ENCODE measurements at regions not wholly inside any gene's neighbourhood (a gene's known extent, or its start where the extent isn't known, plus 50 kb on each side); places are given as distances from the start of the nearest gene placed in this dataset.

DNA sequence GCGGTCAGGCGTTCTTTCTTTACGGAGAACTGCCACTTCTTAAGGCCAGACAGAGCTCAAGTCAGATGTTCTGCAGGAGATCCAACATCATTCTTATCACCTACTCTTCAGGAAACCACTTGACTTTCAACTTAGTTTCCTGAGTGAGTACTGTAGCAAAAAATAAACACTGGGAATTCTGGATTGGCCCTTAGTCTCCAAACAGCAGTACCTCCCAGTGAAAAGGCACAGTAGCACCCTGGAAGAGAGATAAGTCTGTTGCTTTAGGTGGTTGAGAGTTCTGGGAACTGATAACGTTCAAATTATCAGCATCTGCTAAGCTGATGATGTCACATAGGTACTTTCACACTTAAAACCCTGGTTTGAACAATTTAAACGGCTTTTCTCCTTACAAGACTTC is 971.8 kb upstream of the TENM4 start:
- intact Hi-C loops (cut with micrococcal nuclease): no loop called here
- Histone ChIP-seq H3K4me2 (ENCODE audit: low read depth, low read length) (no peak overlapping the region), H4K8ac (ENCODE audit: low read depth in 2 of 2, low read length in 2 of 2) (no peak overlapping the region), H2AFZ (replicated peaks; ENCODE audit: low read length, poor library complexity) (no peak overlapping the region), H4K20me1 (ENCODE audit: insufficient read depth, low read length) (no peaks in the 10 kb centered on the region), H3K9me1 (ENCODE audit: insufficient read depth, low read length) (no peaks in the 10 kb centered on the region), H3K23ac (ENCODE audit: low read depth, low read length) (no peak overlapping the region), H3K9ac (ENCODE audit: low read depth, low read length) (no peak overlapping the region), H2AK9ac (replicated peaks; ENCODE audit: low read depth, low read length, poor library complexity) (no peak overlapping the region), H3K36me3 (ENCODE audit: control insufficient read depth, insufficient read depth, low read length) (no peaks in the 10 kb centered on the region), H3K4me1 (ENCODE audit: control insufficient read depth, insufficient read depth, low read length) (no peaks in the 10 kb centered on the region), H3K18ac (ENCODE audit: low read depth, low read length) (no peak overlapping the region), H3K9me3 (ENCODE audit: control insufficient read depth, insufficient read depth, low read length) (no peaks in the 10 kb centered on the region), H3K4me3 (ENCODE audit: insufficient read depth, low read depth, low read length) (no peak overlapping the region), H2BK15ac (ENCODE audit: low read depth, low read length) (no peak overlapping the region), H3K27ac (ENCODE audit: insufficient read depth, low read length) (no peak overlapping the region), H3K27me3 (ENCODE audit: control insufficient read depth, insufficient read depth, low read length) (no peaks in the 10 kb centered on the region), H3K14ac (replicated peaks; ENCODE audit: low read depth, low read length) (no peak overlapping the region), H4K91ac (ENCODE audit: insufficient read depth, low read depth, low read length) (no peak overlapping the region), H2BK20ac (ENCODE audit: low read depth, low read length) (no peak overlapping the region), H3K79me1 (ENCODE audit: low read depth in 1 of 2, low read length in 2 of 2) (no peaks in the 10 kb centered on the region), H2AK5ac (ENCODE audit: low read depth, low read length) (no peak overlapping the region), H2BK120ac (ENCODE audit: low read depth, low read length) (no peak overlapping the region), H3K4ac (ENCODE audit: low read depth, low read length) (no peak overlapping the region), H4K5ac (ENCODE audit: low read depth, low read length) (no peak overlapping the region), H3K56ac (ENCODE audit: extremely low read depth, insufficient read depth, low read length) (no peak overlapping the region), H2BK5ac (ENCODE audit: low read depth, low read length, poor library complexity, severe bottlenecking) (no peak overlapping the region)
- DNase-seq (no peak), ATAC-seq (ENCODE audit: low read depth) (no peak)
- TF ChIP-seq CHD1 (IDR thresholded peaks at IDR 0.05; ENCODE audit: low read depth, low read length): no peak
- no peak for TF ChIP-seq RFX5 (IDR thresholded peaks at IDR 0.05; ENCODE audit: low read depth, low read length)
- TF ChIP-seq, protein P1, sequence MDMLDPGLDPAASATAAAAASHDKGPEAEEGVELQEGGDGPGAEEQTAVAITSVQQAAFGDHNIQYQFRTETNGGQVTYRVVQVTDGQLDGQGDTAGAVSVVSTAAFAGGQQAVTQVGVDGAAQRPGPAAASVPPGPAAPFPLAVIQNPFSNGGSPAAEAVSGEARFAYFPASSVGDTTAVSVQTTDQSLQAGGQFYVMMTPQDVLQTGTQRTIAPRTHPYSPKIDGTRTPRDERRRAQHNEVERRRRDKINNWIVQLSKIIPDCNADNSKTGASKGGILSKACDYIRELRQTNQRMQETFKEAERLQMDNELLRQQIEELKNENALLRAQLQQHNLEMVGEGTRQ (IDR thresholded peaks at IDR 0.05; ENCODE audit: low read depth, low read length): no peak
- no peak for TF ChIP-seq NFE2L2 (IDR thresholded peaks at IDR 0.05; ENCODE audit: low read depth, low read length)
- TF ChIP-seq SMC3 (IDR thresholded peaks at IDR 0.05; ENCODE audit: low read depth, low read length): no peak
- TF ChIP-seq BHLHE40 (IDR thresholded peaks at IDR 0.05; ENCODE audit: low read depth, low read length): no peak
- TF ChIP-seq MAZ (IDR thresholded peaks at IDR 0.05; ENCODE audit: borderline replicate concordance, low read depth, low read length): no peak
- no peak for TF ChIP-seq RAD21 (IDR thresholded peaks at IDR 0.05; ENCODE audit: low read length)
- no peak for TF ChIP-seq MAFK (IDR thresholded peaks at IDR 0.05; ENCODE audit: low read depth, low read length)
- no peak for TF ChIP-seq MXI1 (IDR thresholded peaks at IDR 0.05; ENCODE audit: borderline replicate concordance, low read depth, low read length)
- TF ChIP-seq, protein P2, sequence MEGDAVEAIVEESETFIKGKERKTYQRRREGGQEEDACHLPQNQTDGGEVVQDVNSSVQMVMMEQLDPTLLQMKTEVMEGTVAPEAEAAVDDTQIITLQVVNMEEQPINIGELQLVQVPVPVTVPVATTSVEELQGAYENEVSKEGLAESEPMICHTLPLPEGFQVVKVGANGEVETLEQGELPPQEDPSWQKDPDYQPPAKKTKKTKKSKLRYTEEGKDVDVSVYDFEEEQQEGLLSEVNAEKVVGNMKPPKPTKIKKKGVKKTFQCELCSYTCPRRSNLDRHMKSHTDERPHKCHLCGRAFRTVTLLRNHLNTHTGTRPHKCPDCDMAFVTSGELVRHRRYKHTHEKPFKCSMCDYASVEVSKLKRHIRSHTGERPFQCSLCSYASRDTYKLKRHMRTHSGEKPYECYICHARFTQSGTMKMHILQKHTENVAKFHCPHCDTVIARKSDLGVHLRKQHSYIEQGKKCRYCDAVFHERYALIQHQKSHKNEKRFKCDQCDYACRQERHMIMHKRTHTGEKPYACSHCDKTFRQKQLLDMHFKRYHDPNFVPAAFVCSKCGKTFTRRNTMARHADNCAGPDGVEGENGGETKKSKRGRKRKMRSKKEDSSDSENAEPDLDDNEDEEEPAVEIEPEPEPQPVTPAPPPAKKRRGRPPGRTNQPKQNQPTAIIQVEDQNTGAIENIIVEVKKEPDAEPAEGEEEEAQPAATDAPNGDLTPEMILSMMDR (conservative IDR thresholded peaks at IDR 0.05; ENCODE audit: low read depth, low read length): no peak
- no peak for TF ChIP-seq POLR2A (IDR thresholded peaks at IDR 0.05; ENCODE audit: low read depth, low read length)
- no CpG with 5 or more reads among the region's 5 CpGs for WGBS, 2 experiments (ENCODE audit: extremely low coverage in 2 of 2, insufficient read length in 1 of 2)
- in situ Hi-C loops (cut with MboI; ENCODE audit: low sequenced_read_pairs): no loop called here
- dilution Hi-C loops (cut with HindIII; ENCODE audit: low sequenced_read_pairs, unreplicated experiment): no loop called here
- CTCF ChIA-PET: no interaction called here
- POLR2A ChIA-PET (ENCODE audit: unreplicated experiment): no interaction called here
- BruUV-seq (replicated peaks): no TSS peak
